ENCODE measurements at regions not wholly inside any gene's neighbourhood (a gene's known extent, or its start where the extent isn't known, plus 50 kb on each side); places are given as distances from the start of the nearest gene placed in this dataset.

- Histone ChIP-seq H3K4me2 (ENCODE audit: low read depth, low read length) (no peak overlapping the region), H2BK120ac (ENCODE audit: low read depth, low read length) (no peak overlapping the region), H3K27me3 (ENCODE audit: control insufficient read depth, insufficient read depth, low read length) (no peaks in the 10 kb centered on the region), H2AFZ (replicated peaks; ENCODE audit: low read length, poor library complexity) (no peak overlapping the region), H3K9me1 (ENCODE audit: insufficient read depth, low read length) (no peaks in the 10 kb centered on the region), H3K18ac (ENCODE audit: low read depth, low read length) (no peak overlapping the region), H4K91ac (ENCODE audit: insufficient read depth, low read depth, low read length) (no peak overlapping the region), H3K56ac (ENCODE audit: extremely low read depth, insufficient read depth, low read length) (no peak overlapping the region), H2BK20ac (ENCODE audit: low read depth, low read length) (no peak overlapping the region), H2BK15ac (ENCODE audit: low read depth, low read length) (no peak overlapping the region), H4K20me1 (ENCODE audit: insufficient read depth, low read length) (no peaks in the 10 kb centered on the region), H3K4me1 (ENCODE audit: control insufficient read depth, insufficient read depth, low read length) (peaks cover 4% of the 10 kb centered on the region; the same call in 1 of the 2 replicates), H4K5ac (ENCODE audit: low read depth, low read length) (no peak overlapping the region), H3K36me3 (ENCODE audit: control insufficient read depth, insufficient read depth, low read length) (no peaks in the 10 kb centered on the region), H2AK9ac (replicated peaks; ENCODE audit: low read depth, low read length, poor library complexity) (no peak overlapping the region), H3K9me3 (ENCODE audit: control insufficient read depth, insufficient read depth, low read length) (no peaks in the 10 kb centered on the region), H3K23ac (ENCODE audit: low read depth, low read length) (no peak overlapping the region), H4K8ac (ENCODE audit: low read depth in 2 of 2, low read length in 2 of 2) (no peak overlapping the region), H3K79me1 (ENCODE audit: low read depth in 1 of 2, low read length in 2 of 2) (no peaks in the 10 kb centered on the region), H3K27ac (ENCODE audit: insufficient read depth, low read length) (no peak overlapping the region), H3K9ac (ENCODE audit: low read depth, low read length) (no peak overlapping the region), H3K4ac (ENCODE audit: low read depth, low read length) (no peak overlapping the region), H3K14ac (replicated peaks; ENCODE audit: low read depth, low read length) (no peak overlapping the region), H2AK5ac (ENCODE audit: low read depth, low read length) (no peak overlapping the region), H2BK5ac (ENCODE audit: low read depth, low read length, poor library complexity, severe bottlenecking) (no peak overlapping the region), H3K4me3 (ENCODE audit: insufficient read depth, low read depth, low read length) (no peak overlapping the region)
- no TSS peak for BruUV-seq (replicated peaks)
- POLR2A ChIA-PET (ENCODE audit: unreplicated experiment) = no interaction called here
- no peak for DNase-seq
- dilution Hi-C loops (cut with HindIII; ENCODE audit: low sequenced_read_pairs, unreplicated experiment) (no loop called here), intact Hi-C loops (cut with micrococcal nuclease) (no loop called here), in situ Hi-C loops (cut with MboI; ENCODE audit: low sequenced_read_pairs) (no loop called here)
- TF ChIP-seq, protein P1, sequence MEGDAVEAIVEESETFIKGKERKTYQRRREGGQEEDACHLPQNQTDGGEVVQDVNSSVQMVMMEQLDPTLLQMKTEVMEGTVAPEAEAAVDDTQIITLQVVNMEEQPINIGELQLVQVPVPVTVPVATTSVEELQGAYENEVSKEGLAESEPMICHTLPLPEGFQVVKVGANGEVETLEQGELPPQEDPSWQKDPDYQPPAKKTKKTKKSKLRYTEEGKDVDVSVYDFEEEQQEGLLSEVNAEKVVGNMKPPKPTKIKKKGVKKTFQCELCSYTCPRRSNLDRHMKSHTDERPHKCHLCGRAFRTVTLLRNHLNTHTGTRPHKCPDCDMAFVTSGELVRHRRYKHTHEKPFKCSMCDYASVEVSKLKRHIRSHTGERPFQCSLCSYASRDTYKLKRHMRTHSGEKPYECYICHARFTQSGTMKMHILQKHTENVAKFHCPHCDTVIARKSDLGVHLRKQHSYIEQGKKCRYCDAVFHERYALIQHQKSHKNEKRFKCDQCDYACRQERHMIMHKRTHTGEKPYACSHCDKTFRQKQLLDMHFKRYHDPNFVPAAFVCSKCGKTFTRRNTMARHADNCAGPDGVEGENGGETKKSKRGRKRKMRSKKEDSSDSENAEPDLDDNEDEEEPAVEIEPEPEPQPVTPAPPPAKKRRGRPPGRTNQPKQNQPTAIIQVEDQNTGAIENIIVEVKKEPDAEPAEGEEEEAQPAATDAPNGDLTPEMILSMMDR (conservative IDR thresholded peaks at IDR 0.05; ENCODE audit: low read depth, low read length) = no peak
- TF ChIP-seq RCOR1 (IDR thresholded peaks at IDR 0.05; ENCODE audit: insufficient replicate concordance, low read length) (no peak), FOS (IDR thresholded peaks at IDR 0.05; ENCODE audit: low read depth, low read length) (no peak), RFX5 (IDR thresholded peaks at IDR 0.05; ENCODE audit: low read depth, low read length) (no peak), RAD21 (IDR thresholded peaks at IDR 0.05; ENCODE audit: low read length) (no peak), CHD1 (IDR thresholded peaks at IDR 0.05; ENCODE audit: low read depth, low read length) (no peak), MXI1 (IDR thresholded peaks at IDR 0.05; ENCODE audit: borderline replicate concordance, low read depth, low read length) (no peak), MAFK (IDR thresholded peaks at IDR 0.05; ENCODE audit: low read depth, low read length) (no peak), BHLHE40 (IDR thresholded peaks at IDR 0.05; ENCODE audit: low read depth, low read length) (no peak), SMC3 (IDR thresholded peaks at IDR 0.05; ENCODE audit: low read depth, low read length) (no peak), NFE2L2 (IDR thresholded peaks at IDR 0.05; ENCODE audit: low read depth, low read length) (no peak)
- no peak for ATAC-seq (ENCODE audit: low read depth)
- CTCF ChIA-PET = interaction anchor here (0.6 kb wide), 1 partner anchor 29 kb away, joined by 3 read pairs; no protein-coding TSS in a partner anchor
- WGBS, 2 experiments (ENCODE audit: extremely low coverage in 2 of 2, insufficient read length in 1 of 2) = 86% methylated on average over 1 of the region's 4 CpGs; no CpG with 5 or more reads in 1 of the 2 experiments
Observed at GRCh38 chr6:156634048-156634447, 143.1 kb upstream of the ARID1B start.
